Renal cortical epithelial cell (primary cell): ENCODE measurements at regions not wholly inside any gene's neighbourhood (a gene's known extent, or its start where the extent isn't known, plus 50 kb on each side); places are given as distances from the start of the nearest gene placed in this dataset.
"Not testable (repeated sequence)": the region's sequence is repeated elsewhere in the genome, so short reads cannot be mapped to it uniquely, and the experiment has no call there.

Experiments used
- DNase-seq: peaks from one replicate; pipeline ENCODE4 v3.0.0-alpha.2; 2011; ENCODE audit warnings: low read depth

DNA sequence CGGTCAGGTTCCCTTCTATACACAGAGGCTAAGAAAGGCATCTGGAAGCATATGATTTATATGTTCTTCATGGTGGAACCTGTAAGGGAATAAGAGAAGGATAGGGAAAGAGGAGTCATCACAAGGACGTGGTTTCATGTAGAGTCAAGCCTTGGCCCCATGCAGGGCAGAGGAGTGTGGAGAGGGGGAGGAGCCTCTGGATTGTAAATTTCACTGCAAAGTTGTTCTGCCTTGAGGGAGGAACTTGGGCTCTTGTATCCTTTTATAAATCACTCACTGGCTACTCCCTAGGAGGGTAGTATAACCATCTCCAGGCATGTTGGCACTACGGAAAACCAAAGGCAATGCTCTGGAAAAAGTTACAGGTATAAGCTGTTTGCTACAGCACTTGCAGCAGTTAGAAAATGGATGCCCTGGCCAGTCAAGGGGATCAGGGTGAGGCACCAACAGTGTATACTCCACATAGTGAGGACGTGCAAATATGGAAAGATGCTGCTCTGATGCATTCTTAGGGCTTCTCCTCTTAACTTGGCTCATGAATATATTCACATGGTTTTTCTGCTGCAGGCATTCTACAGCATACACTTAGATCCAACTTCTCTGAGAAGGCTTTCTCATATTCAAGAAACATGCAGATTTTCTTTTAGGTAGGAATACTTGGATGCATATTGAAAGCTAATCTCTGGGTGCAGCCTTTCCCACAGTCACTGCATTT is 60.3 kb upstream of the ZNF81 start:
- no peak for DNase-seq

DNA sequence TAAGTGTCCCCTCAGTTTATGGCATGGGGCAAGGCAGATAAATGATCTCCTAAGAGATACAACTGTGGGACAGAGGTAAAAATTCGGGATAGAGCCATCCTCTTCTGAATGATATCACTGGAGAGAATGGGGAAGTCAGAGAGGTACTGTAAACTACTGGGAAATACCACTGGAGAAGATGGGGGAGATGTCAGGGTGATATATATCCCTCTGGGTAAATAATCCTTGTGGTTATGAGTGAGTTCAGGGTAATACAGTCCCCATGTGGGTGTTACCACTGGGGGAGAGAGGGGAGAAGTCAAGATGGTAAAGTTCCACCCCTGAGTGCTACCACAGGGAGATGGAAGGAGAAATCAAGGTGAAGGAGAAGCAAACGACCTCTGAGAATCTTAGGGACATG is 63.9 kb upstream of the ZNF81 start:
- DNase-seq: no peak

DNA sequence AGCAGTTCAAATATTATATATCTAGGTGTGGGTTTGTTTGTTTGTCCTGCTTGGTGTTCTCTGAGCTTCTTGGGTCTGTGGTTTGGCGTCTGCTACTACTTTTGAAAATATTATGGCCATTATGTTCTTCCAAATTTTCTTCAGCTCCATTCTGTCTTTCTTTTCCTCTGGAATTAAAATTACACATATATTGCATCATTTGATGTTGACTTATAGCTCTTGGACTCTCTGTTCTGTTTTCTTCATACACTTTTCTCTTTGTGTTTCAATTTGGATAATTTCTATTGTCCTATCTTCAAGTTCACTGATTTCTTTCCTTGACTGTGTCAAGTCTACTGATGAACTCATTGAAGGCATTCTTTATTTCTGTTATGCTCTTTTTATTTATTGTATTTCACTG is 65.2 kb upstream of the ZNF81 start:
- no peak for DNase-seq

DNA sequence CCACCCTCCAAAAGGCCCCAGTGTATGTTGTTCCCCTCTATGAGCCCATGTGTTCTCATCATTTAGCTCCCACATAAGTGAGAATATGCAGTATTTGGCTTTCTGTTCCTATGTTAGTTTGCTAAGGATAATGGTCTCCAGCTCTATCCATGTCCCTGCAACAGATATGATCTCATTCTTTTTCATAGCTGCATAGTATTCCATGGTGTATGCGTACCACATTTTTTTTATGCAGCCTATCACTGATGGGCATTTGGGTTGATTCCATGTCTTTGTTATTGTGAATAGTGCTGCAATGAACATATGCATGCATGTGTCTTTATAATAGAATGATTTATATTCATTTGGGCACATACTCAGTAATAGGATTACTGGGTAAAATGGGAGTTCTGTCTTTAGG is 73.9 kb upstream of the ZNF81 start:
- not testable (repeated sequence) for DNase-seq

DNA sequence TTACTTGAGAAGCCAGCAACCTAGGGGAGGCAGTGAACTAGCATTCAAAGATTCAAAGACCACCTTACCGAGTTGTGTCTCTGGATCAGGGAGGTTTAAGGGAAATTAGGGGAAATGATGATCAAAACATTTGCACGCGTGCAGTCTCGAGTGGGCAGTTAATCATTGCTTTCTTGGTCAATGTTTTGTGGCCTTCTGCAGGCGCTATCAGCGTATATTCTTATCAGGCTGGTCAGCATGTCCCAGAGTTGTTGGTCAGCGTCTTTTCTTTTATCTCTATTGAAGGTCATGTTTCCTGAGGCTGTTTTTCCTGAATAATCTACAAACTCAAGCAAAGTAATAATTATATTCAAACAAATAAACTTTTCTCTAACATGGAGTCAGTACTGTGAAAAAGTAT is 84.0 kb upstream of the ZNF81 start:
- DNase-seq: no peak

DNA sequence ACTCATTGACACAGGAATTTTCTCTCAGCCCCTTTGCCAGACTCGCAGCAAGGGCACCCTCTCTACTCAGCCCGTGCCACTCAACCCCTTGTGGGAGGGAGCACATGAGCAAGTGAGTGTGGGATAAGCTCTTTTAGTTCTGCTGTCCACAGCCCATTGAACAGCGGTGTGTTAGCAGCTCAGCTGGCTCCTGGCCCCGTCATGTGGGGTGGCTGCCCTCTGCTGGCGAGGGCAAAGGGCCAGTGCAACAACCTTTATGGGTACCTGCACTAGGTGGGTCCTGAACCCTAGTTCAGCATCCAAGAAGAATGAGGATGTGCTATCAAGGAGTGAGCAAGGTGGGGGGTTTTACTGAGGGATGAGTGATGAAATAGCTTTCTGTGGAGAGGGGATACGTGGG is 85.0 kb upstream of the ZNF81 start:
- peak; percentile 37 for DNase-seq

DNA sequence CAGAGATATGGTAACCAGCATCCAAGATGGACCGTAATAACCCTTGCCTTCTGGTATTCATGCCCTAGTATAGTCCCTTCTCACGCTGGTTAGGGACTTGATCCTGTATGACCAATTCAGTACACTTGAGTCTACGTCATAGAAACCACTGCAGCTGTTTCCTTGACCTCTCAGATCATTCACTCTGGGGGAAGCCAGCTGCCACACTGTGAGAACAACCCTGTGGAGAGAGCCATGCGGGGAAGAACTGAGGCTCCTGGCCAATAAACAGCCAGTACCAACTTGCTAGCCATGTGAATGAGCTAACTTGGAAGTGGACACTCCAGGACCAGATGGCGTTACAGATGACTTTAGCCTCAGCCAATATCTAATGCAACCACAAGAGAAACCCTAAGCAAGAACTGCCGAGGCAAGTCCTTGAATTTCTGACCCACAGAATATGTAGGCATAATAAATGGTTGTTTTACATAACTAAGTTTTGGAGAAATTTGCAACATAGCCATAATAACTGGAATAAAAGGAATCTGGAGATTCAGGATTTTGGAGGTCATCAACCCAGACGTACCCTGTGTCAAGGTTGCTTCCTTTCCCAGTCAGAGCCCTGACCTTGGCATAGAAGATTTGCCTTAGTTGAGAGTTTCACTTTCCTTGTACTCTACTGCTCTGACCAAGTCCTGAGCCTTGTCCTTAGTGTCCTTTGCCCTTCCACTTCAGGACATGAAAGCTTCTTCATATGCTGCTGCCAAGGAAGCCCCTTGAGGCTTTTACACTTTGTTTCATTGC is 87.3 kb upstream of the ZNF81 start:
- DNase-seq: no peak

DNA sequence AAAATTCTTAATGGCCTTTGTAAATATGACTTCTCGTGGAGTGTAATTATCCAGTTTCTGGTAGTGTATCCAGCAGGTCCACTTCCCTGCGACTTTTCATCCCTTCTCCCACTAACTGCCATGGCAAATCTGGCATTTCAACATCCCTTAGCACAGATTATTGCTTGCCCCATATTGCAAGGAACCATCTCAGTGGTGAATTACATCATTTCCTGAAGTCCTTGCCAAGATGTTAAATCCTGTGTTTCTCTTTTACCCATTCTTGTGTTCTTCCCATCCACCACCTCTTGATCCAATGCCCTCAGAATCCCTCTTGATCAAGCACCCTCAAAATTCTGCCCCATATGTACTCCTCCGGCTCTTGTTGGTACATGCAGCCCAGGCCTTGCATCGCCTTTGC is 88.1 kb upstream of the ZNF81 start:
- no peak for DNase-seq

DNA sequence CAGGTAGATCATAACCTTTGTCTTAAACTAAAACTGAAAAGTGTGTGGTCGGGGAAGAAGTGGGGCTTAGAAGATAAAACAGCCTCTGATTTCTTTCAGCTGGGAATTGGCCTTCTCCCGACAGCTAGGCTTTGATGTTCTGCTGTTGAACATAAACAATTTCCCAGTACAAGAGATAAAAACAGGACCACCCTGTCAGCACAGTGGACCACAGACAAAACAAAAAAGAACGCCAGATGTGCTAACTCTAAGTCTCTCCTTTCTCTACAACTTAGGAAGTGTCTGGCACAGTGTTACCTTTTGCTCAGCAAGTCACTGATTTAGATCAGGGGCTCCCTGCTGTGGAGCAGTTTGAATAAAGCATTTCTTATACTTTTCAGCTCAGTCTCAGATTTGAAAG is 87.5 kb upstream of the UXT start:
- no peak for DNase-seq

DNA sequence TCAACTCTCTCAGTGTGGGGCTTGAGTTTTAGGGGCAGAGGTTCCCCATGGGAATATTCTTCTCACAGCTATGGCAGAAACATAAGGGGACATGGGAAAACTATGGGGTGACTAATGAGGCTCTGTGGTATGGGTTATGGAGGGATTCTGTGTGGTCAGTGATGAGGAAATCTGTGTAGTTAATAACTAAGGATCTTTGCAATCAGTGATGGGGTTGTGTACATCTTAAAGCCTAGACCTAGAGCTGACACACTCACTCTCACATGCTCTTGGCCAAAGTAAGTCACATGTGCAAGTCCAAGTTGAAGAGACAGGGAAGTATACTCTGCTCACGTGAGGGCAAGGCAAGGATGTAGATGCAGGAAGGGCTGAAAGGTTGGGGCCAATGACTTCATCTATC is 86.4 kb upstream of the UXT start:
- DNase-seq: peak; percentile 70

DNA sequence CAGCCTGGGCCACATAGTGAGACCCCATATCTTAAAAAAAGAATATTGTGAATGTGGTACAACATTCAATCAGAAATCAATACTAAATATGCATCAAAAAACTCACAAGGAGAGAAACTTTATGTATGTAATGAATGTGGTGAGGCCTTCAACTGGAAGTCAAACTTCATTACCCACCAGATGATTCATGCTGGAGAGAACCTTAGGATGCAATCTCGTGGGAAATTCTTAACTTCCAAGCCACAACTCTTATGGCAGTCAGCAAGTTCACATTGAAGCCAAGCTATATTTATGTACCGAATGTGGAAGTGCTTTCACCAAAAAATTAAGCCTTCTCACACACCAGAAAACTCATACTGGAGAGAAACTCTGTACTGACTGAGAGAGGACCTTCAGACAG is 84.5 kb upstream of the UXT start:
- peak; percentile 81 for DNase-seq

DNA sequence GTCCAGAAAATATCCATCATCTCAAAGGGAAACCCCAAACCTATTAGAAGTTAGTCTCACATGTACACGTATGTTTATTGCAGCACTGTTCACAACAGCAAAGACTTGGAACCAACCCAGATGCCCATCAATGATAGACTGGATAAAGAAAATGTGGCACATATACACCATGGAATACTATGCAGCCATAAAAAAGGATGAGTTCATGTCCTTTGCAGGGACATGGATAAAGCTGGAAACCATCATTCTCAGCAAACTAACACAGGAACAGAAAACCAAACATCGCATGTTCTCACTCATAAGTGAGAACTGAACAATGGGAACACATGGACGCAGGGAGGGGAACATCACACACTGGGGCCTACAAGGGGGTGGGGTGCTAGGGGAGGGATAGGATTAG is 79.9 kb upstream of the UXT start:
- not testable (repeated sequence) for DNase-seq

DNA sequence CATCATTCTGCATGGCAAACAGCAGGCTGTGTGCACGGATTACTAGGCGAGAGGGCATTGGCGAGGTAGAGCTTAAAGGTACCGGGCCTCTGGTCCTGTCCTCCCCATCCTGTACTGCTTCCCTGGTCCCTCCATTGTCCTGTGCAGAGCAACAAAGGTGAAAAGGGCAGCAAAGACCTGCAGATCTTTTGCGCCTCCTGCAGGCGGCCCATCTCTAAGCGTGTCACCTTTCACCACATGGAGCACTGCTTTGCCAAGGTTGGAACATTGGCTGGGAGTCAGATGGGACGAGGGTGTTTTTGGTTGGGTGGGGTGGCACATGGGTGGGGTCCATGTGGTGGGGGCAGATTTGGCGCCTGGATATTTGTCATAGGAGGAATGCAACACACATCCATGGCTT is 64.7 kb upstream of the UXT start:
- DNase-seq: no peak

DNA sequence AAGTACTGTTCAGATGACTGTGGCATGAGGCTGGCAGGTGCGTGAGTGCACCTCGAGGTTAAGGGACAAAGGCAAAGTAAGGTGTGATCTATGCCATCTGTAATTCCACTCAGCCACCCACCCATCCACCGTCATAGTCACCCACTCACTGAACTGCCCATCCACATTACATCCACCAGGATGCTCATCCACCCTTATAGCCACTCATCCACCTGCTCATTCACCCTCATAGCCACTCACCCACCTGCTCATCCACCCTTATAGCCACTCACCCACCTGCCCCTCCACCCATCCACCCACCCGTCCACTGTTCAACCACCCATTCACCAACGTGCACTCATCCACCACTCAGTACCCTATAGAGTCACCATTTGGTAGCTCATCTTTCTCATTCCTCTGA is 64.1 kb upstream of the UXT start:
- DNase-seq: no peak

DNA sequence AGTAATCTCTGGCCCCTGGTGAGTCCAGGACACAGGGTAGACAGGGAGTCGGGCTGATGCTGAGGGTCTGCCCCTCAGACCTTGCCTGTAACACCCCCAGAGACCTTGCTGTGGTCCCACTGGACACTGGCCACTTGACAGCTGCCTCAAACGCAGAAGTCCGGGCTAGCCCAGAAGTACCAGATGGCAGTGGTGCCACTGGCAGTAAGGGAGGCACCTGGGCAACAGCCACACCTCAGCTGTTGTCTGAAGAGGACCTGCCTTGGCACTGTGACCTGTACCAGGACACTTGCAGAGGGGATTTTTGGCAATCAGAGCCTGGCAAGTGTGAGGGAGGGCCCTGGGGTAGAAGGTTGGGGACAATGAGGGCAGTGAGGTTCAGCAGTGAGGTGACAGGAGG is 63.3 kb upstream of the UXT start:
- DNase-seq: no peak

DNA sequence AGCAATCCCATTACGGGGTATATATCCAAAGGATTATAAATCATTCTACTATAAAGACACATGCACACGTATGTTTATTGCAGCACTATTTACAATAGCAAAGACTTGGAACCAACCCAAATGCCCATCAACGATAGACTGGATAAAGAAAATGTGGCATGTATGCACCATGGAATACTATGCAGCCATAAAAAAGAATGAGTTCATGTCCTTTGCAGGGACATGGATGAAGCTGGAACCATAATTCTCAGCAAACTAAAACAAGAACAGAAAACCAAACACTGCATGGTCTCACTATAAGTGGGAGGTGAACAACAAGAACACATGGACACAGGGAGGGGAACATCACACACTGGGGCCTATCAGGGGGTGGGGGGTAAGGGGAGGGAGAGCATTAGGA is 56.1 kb upstream of the UXT start:
- not testable (repeated sequence) for DNase-seq

DNA sequence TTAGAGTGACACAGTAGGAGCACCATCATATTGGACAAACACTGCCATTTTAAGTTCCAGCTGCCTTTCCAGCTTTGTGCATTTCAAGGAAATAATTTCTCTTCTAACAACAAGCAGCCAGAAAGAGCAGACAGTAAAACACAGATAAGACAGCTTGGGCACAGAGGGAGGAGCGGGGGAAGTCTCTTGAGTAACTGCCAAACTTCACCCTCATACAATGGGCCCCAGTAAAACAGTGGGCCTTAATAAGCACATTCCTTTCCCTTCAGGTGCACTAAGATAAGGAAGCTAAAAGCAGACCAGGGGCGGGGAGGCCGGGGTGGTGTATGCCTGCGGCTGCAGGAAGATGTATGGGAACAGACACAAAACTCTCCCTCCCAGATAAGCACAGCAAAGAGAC is 53.7 kb upstream of the UXT start:
- DNase-seq: not testable (repeated sequence)

DNA sequence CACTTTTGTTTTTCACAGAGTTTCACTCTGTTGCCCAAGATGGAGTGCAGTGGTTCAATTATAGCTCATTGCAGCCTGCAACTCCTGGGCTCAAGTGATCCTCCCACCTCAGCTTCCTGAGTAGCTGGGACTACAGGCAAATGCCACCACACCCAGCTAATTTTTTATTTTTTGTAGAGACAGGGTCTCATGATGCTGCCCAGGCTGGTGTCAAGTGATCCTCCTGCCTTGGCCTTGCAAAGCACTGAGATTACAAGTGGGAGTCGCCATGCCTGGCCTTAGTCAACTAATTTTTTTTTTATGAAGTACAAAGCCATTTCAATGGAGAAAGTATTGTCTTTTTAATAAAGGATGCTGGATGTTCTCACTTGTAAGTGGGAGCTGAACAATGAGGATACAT is 51.3 kb upstream of the UXT start:
- no peak for DNase-seq
